ENCODE measurements at regions not wholly inside any gene's neighbourhood (a gene's known extent, or its start where the extent isn't known, plus 50 kb on each side); places are given as distances from the start of the nearest gene placed in this dataset.
"Not testable (repeated sequence)": the region's sequence is repeated elsewhere in the genome, so short reads cannot be mapped to it uniquely, and the experiment has no call there.

DNA sequence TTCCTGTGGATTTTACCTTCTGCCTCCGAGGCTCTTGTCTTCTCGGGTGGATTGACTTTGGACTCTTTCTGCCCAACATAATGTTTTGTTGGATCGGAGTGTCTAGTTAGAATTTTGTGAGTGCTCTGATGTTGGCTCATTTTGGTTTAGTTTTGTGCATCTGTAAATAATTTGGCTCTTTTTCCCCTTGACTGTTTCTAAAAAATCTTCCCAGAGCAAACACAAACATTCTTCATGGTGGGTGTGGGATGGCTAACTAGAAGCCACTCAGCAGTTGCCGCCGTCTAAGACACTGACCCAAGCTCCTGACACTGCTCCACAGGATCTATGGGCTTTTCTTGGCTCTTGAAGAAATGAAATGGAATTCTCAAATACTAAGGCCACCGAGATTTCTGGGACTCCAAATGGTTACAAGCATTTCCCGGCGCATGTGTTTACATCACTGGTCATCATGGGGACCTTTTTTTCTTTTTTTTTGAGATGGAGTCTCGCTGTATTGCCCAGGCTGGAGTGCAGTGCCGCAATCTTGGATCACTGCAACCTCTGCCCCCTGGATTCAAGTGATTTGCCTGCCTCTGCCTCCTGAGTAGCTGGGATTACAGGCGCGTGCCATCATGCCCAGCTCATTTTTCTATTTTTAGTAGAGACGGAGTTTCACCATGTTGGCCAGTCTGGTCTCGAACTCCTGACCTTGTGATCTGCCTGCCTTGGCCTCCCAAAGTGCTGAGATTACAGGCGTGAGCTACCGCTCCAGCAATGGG is 92.0 kb upstream of the FRMD1 start:
- FAIRE-seq, result no peak

DNA sequence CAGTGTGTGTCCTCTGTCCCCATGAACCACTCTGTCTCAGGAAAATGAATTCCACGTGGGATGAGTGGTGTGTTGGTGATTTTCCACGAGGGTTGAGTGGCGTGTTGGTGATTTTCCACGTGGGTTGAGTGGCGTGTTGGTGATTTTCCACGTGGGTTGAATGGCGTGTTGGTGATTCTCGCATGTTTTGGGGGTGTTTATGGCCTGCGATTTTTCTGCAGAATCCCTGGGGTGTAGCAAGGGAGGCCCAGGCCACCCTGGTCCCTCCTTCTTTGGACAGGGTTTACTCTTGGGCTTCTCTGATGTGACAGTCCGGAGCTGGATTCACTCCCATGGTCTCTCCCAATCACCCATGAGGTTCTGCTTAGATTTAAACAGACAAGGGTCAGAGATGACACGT is 90.6 kb upstream of the FRMD1 start:
- FAIRE-seq, result no peak

- not testable (repeated sequence) for FAIRE-seq
These were observed 89.9 kb upstream of the FRMD1 start for GRCh38 chr6:168168936-168169335.

DNA sequence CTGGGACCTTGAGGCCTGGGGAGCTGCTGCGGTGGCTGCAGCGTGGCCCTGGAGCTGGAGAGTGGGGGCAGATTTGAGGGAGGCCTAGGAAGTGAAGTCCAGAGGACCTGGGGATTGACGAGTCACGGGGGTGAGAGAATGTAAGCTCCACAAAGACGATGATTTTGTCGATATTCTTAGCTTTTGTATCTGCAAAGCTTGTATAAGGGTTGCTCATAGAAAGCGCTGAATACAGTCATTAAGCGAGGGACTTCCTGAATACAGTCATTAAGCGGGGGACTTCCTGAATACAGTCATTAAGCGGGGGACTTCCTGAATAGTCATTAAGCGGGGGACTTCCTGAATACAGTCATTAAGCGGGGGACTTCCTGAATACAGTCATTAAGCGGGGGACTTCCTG is 89.3 kb upstream of the FRMD1 start:
- not testable (repeated sequence) for FAIRE-seq

GRCh38 chr6:168167431-168168315 is 88.7 kb upstream of the FRMD1 start:
- FAIRE-seq, result no peak

DNA sequence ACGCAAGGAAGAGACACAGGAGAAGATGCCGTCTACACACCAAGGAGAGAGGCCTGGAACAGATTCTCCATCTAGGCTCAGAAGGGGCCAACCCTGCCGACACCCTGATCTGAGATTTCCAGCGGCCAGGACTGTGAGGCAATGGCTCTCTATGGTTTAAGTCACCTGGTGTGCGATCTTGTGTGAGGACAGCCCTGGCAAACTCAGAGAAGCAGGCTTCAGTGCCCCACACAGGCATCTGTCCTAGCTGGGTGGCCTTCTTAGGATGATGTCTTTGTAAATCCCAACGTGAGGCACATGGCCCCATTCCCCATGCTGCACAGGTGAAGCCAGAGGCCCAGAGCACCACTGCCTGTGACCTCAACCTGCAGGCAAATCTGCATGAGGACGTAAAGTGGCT is 87.6 kb upstream of the FRMD1 start:
- FAIRE-seq, result no peak

- FAIRE-seq, result no peak
These were observed 86.9 kb upstream of the FRMD1 start for GRCh38 chr6:168165891-168166290.

GRCh38 chr6:168165373-168165772 is 86.4 kb upstream of the FRMD1 start:
- FAIRE-seq, result no peak

- no peak for FAIRE-seq
These were observed 85.5 kb upstream of the FRMD1 start for GRCh38 chr6:168164462-168165061.

GRCh38 chr6:168163096-168163731 is 84.2 kb upstream of the FRMD1 start:
- FAIRE-seq, result no peak

- FAIRE-seq, result no peak
These were observed 83.4 kb upstream of the FRMD1 start for GRCh38 chr6:168162366-168162765.

DNA sequence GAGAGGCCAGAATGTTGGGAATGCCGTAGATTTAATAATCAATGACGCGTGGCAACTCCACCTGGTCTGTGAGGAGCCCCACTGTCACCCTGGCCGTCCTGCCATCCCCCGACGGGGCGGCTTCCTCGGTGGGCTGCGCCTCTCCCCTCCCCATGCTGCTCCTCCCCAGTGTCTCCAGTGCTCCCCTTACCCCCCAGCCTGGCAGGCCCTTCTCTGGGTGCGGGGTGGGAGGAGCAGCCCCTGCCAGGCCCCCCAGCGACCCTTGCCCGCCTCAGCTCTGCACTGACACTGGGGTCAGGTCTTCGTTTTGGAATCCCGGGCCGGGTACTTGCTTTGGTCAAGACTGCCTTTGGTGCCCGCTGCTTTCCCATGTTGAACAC is 82.3 kb upstream of the FRMD1 start:
- FAIRE-seq, result no peak

- FAIRE-seq, result no peak
These were observed 81.7 kb upstream of the FRMD1 start for GRCh38 chr6:168160506-168161370.

DNA sequence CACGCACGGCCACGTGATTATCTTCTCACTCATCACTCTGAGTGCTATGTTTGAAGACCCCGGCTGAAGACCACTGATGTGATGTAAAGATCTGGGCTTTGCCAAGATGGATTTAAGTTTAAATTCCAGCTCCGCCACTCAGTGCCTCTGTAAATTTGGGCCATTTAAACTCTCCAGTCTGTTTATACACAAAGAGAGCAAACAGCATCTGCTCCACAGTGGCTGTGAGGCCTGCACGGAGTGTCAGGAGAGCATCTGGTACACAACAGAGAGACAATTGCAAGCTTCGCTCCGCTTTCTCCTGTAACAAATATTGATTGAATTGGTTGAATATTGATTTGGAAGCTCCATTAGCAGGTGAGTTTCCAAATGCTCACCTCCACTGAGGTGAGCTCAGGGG is 80.5 kb upstream of the FRMD1 start:
- no peak for FAIRE-seq

GRCh38 chr6:168158980-168159349 is 80.0 kb upstream of the FRMD1 start:
- FAIRE-seq, result no peak

- FAIRE-seq, result no peak
These were observed 79.4 kb upstream of the FRMD1 start for GRCh38 chr6:168158213-168158979.

DNA sequence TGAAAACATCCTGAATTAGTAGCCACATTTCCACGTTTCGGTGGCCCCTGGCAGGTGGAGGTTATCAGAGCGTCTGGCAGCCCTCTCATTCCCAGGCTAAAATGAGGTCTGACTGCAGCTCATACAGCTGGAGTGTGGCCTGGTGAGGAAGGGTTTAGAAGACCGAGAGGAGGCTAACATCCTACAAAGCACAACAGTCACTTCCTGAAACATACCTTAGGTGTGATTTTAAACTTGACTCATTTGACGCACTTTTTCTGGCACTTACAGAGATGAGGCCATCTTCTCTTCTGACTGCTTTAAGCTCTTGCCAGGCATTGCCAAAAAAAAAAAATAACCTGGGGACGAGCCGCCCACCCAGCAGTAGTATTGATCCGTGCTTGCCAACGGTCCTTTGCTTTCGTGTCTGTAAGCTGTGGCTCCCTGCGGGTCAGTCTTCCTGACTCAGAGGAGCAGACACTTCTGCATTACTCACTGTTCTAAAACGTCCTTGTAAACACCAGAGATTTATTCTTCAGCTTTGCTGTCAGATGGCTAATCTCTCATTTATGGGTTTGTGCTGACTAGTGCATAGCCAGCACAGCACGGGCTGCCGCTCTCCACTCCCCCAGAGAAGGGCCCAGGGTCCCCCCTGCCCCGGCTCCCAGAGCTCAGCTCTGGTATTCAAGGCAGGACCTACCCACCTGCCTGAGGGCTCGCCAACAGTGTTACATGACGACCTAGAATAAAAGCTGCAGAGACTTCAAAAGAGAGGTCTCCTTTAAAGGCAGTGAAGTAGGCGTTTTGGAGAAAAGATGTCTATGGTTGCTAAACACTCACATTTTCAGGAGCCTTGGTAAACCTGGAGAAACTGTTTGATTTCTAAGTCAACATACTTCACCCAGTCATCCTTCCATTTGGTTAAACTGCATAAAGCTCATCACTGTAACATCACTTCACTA is 78.5 kb upstream of the FRMD1 start:
- peak; percentile 33 for FAIRE-seq

DNA sequence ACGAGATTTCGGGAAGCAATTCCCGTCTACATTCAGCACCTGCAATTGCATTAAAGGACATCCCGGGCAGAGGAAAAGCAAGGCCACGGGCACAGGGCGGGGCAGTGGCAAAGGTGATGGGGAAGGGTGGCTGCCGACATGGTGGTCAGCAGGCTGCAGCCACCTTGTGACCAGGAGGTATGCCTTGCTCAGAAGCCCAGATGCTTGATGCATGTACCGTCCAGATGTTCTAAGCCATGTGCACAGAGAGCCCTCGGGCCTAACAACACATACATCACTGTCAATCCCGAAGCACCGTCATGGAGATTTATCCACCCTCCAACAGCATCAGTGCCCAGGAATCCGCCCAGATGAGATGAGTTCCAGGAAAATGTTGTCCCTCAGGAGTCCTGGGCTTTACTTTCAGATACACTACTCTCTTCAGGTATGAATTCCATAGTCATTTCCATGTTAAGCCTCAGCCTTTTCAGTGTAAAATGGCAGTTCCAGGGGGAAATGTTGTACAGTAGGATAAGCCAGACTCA is 77.8 kb upstream of the FRMD1 start:
- FAIRE-seq, result no peak

GRCh38 chr6:168155821-168156741 is 77.1 kb upstream of the FRMD1 start:
- FAIRE-seq, result no peak

Measured in islet of Langerhans (tissue), 1 donor.